ENCODE measurements at regions not wholly inside any gene's neighbourhood (a gene's known extent, or its start where the extent isn't known, plus 50 kb on each side); places are given as distances from the start of the nearest gene placed in this dataset.
"Not testable (repeated sequence)": the region's sequence is repeated elsewhere in the genome, so short reads cannot be mapped to it uniquely, and the experiment has no call there.

DNA sequence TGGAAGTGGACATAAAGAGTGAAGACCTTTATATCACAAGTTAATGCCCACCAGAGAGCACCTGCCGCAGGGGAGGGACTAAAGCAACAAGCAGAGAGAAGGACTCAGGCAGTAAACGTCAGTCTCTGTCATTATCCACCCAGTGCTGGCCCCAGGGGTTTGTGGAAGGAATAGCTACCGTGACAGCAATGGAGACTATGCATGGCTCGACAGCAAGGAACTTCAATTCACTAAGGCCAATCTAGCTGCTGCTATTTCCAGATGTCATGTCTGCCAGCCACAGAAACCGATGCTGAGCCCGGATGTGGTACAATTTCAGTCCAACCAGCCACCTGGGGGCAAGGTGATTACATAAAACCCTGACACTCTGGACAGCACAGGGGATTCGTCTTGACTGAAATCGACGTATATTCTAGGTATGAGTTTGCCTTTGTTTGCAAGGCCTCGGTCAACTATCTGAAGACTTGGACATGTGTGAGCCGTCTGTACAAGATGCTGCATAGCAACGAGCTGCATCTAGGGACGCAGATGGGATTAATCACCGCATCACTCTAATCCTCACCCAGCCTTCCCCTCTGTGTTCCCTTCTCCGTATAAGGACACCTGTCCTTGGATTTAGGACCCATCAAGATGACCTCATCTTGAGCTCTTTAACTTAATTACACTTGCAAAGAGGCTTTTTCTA is 154.1 kb upstream of the SH3BP4 start:
- DNase-seq (ENCODE audit: low spot score), result no peak

DNA sequence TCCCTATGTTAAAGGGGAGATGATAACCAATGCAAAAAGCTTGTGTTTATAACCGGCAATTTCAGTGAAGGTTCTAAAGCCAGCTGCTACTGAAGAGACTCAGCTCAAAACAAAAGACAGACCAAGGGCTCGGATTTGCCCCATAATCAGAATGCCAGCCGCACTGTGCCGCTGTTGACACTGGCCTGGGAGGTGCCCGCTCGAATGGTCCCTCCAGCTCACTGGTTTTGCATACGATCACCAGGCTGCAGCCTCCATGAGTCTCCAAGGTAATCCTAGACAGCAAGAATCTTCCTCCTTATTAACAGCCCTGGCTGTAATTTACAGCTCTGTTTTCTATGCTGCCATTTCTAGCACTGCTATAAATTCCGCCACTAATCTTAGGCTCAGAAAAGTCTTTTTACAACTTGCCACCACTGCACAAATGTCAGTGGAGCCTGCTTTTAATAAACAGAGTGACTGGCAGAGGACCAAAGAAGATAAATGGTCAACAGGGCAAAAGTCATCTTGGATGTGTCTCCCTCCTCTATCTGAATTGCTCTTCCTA is 155.7 kb upstream of the SH3BP4 start:
- no peak for DNase-seq (ENCODE audit: low spot score)

GRCh38 chr2:234795272-234795920 is 156.4 kb upstream of the SH3BP4 start:
- DNase-seq (ENCODE audit: low spot score), result no peak

DNA sequence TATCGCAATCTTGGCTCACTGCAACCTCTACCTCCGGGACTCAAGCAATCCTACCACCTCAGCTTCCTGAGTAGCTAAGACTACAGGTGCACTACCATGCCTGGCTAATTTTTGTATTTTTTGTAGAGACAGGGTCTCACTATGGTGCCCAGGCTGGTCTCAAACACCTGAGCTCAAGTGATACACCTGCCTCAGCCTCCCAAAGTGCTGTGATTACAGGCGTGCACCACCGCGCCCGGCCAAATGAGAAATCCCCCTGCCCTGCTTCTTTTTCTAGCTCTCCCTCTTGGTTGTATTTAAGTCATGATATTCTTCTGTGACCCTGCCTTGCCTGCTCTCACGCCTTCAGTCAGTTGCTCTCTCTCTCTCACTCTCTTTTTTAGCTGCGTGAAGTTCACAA is 157.0 kb upstream of the SH3BP4 start:
- no peak for DNase-seq (ENCODE audit: low spot score)

GRCh38 chr2:234793212-234793785 is 158.5 kb upstream of the SH3BP4 start:
- no peak for DNase-seq (ENCODE audit: low spot score)

- no peak for DNase-seq (ENCODE audit: low spot score)
Measured at GRCh38 chr2:234792621-234793022, 159.2 kb upstream of the SH3BP4 start.

- not testable (repeated sequence) for DNase-seq (ENCODE audit: low spot score)
Measured at GRCh38 chr2:234792096-234792495, 159.7 kb upstream of the SH3BP4 start.

GRCh38 chr2:234790380-234790779 is 161.4 kb upstream of the SH3BP4 start:
- DNase-seq (ENCODE audit: low spot score), result no peak

DNA sequence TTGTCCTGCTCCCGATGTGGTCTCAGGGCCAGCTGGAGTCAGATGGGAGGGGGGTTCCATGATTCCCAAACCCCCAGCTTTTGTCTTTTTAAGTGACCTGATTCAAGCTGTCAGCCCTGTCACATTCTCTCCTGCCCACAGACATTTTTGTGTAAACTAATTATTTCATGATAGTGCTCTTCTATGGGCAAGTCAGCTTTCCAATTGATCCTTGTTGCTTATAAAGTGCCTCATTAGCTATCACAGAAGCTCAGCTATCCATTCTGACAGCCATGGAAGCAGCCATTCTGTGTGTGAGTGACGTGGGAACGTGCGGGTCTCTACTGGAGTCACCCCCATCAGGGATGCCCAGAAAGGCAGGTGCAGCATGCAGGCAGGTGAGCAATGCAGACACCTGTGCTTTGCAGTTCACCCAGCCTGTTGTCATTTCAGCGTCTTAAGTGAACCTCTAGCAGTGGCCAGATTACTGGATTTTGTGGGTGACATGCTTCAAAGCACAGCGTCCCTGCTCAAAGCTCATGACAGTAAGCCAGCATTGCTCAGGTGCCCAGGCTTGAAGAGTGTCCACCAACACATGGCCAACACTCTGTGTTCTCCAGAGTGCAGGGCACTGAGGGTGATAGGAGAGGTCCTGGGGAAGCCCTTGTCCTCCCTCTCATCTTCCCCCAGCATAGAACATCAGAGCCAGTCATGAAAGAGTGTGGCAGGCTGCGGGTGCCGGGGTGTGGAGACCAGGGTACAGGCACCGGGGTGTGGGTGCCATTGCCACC is 162.1 kb upstream of the SH3BP4 start:
- DNase-seq (ENCODE audit: low spot score), result no peak

GRCh38 chr2:234788841-234789240 is 163.0 kb upstream of the SH3BP4 start:
- no peak for DNase-seq (ENCODE audit: low spot score)

DNA sequence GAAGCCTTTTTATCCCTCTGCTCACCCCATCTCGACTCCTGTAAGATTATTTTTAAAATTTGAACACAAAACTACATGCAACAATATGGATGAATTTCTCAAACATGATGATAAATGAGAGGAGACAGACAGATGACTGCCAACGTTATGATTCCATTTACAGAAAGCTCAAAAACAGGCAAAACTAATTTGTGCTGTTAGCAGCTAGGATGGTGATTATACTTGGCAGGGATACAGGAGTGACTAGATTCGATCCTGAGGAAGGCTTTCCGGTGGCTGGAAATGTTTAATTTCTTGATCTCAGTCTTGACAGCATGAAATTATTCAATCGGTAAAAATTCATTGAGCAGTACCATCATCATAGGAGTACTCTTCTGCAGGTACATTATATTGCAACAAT is 163.4 kb upstream of the SH3BP4 start:
- no peak for DNase-seq (ENCODE audit: low spot score)

DNA sequence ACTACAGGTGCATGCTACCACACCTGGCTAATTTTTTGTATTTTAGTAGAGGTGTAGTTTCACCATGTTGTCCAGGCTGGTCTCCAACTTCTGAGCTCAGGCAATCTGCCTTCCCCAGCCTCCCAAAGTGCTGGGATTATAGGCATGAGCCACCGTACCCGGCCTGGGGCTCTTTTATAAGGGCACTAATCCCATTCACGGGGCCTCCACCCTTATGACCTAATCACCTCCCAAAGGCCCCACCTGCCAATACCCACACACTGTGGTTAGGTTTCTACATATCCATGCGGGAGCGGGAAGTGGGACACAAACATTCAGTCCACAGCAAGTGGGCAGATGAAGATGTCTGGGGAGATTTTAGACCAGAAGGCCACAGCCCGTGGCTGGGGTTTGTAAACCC is 164.7 kb upstream of the SH3BP4 start:
- no peak for DNase-seq (ENCODE audit: low spot score)

DNA sequence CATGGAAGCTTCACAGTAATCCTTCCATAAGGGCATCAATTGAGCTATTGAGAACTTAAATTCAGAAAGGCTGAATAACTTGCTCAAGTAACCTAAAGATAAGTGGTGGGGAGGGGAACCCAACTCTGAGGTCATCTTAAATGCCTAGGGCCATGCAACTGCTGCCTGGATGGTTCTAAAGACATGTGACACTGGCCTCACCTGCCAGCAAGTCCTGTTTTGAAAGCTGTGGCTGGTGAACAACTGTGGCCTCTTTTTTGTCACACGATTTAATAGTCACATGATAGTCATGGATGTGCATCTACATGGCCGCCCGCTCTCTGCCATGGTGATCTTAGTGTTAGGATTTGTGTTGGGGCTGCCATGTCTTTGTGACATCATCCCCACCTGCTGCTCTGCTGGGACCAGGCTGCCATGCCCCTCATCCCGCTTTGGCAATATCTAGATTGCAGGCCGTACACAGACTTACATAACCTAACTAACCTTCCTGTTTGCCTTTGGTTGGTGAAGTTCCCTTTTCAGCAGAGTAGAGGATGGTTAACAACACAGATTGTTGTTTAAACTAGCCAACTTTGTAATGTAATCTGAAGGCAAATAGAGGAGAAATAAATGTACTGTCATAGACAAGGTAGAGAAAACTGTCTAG is 177.9 kb upstream of the SH3BP4 start:
- no peak for DNase-seq (ENCODE audit: low spot score)

DNA sequence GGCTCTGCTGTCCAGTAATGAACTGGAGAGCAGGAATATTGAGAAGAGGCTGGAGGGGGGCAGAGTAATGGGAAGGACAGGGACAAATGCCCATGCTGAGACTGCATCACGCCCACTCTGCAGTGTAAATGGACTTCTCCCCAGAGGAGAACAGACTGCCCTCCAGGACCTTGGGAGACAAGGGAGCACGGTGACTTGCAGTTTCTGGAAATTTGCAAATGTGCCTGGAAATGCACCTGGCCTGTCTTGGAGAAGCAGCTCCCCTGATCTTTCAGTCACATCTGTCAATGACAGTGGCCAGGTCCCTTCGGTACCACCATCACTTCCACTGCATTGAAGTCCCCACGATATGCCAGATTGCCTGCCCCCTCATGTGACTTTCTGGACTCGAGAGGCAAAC is 178.7 kb upstream of the SH3BP4 start:
- no peak for DNase-seq (ENCODE audit: low spot score)

- no peak for DNase-seq (ENCODE audit: low spot score)
Measured at GRCh38 chr2:234772733-234773060, 179.1 kb upstream of the SH3BP4 start.

DNA sequence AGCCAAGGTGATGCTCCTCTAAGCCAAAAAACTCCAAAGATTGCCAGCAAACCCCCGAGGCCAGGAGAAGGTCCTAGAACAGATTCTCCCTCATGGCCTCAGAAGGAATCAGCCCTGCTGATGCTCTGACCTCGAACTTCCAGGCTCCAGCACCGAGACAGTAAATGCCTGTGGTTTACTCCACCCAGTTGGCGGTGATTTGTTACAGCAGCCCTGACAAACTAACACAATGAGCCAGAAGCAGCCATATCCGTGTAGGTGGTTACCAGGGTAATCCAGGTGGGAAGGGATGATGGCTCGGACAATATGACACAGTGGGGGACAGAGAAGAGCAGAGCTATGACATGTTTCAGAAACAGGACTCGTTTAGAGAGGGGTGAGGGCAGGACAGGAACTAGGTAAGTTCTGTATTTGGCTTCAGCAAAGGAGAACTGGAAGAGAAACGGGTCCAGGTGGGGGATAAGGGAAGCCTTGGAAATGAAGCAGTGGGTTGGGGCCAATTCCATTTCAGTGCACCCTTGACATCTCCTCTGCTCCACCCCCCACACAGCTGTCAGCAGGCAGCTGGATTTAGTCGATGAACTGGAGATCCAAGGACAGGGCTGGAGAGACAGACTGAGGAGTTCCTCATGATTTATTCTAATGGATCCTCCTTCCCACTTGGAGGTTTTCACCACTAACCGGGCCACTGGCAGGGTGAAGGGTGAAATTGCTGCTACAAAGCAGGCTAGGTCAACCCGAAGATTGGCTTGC is 179.7 kb upstream of the SH3BP4 start:
- DNase-seq (ENCODE audit: low spot score), result no peak

- no peak for DNase-seq (ENCODE audit: low spot score)
Measured at GRCh38 chr2:234771176-234771575, 180.6 kb upstream of the SH3BP4 start.

- no peak for DNase-seq (ENCODE audit: low spot score)
Measured at GRCh38 chr2:234770715-234771141, 181.1 kb upstream of the SH3BP4 start.

DNA sequence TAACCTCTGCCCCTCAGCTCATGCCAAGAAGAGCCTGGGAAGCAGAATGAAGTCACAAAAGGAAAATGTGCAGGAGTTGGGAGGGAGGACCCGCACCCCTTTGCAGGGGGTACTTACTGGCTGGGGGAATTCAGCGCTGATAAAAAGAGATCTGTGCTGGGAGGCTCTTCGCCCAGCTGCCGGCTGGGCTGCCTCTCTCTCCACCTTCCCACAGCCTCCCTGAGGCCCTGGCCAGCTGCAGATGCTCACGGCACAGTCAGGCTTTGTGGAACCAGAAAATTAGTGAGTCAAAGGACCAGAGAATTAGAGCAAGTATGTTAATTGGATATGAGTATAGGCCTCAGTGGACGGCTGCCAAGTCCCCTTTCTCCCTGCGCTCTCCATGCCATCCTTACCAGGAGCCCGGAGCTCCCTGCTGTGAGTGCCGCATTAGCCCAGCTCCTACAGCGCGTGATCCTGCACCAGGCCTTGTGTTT is 181.7 kb upstream of the SH3BP4 start:
- no peak for DNase-seq (ENCODE audit: low spot score)

- no peak for DNase-seq (ENCODE audit: low spot score)
Measured at GRCh38 chr2:234768608-234769196, 183.1 kb upstream of the SH3BP4 start.

DNA sequence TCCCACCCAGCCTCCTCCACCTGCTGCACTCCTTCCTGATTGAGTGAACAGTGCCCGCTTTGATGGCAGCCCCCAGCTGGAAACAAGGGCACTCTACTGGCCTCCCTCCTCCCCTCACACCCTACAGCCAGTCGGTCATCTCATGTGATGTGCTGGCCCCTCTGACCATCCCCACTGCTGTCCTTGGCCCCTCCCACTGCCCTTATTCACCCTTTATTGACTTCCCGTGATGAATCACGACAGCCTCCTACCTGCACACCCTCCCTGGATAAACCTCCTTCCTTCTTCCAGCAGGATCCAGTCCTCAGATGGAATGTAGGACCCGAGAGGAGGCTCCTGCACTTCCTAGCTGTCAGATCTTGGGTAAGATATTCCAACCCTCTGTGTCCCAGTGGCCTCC is 186.5 kb upstream of the SH3BP4 start:
- DNase-seq (ENCODE audit: low spot score), result no peak

Data from left forelimb (tissue), 1 donor.